Fibroblast of lung (primary cell): ENCODE measurements at regions not wholly inside any gene's neighbourhood (a gene's known extent, or its start where the extent isn't known, plus 50 kb on each side); places are given as distances from the start of the nearest gene placed in this dataset.

Source experiments
- DNase-seq, 2 donors: peaks; one replicate each; pipeline versions ENCODE4 v3.0.0 to v3.0.0-alpha.2; 2010; ENCODE audit warnings: low read depth in 2 of 2
- H2AFZ ChIP-seq: 2 replicates; pipeline ENCODE4 v1.5.1; 2012; ENCODE audit warnings: low read length, control low read depth, inconsistent platforms
- H3K27ac ChIP-seq: 2 replicates; pipeline ENCODE4 v1.5.1; 2011; ENCODE audit warnings: low read length, control low read depth; ENCODE audit not compliant: insufficient read depth
- H3K27me3 ChIP-seq: 2 replicates; pipeline ENCODE4 v1.5.1; 2011; ENCODE audit warnings: mild to moderate bottlenecking, low read length; ENCODE audit not compliant: control insufficient read depth, insufficient read depth
- H3K36me3 ChIP-seq: 2 replicates; pipeline ENCODE4 v1.5.1; 2011; ENCODE audit warnings: low read length; ENCODE audit not compliant: control insufficient read depth, insufficient read depth
- H3K4me1 ChIP-seq: 2 replicates; pipeline ENCODE4 v1.5.1; 2011; ENCODE audit warnings: low read length; ENCODE audit not compliant: control insufficient read depth, insufficient read depth; ENCODE audit errors: extremely low read depth
- H3K4me2 ChIP-seq: 2 replicates; pipeline ENCODE4 v1.5.1; 2011; ENCODE audit warnings: low read length, control low read depth; ENCODE audit not compliant: insufficient read depth; ENCODE audit errors: extremely low read depth
- H3K4me3 ChIP-seq, 4 experiments: fragments of 200-600 bp in 1 of 4; sonication (generic) in 1 of 4; replicated peaks in 1 of 4; 2 replicates each; pipeline ENCODE4 v1.5.1; 2011 to 2016; ENCODE audit warnings: low read length in 4 of 4, low read depth in 3 of 4, mild to moderate bottlenecking in 3 of 4, control low read depth in 2 of 4, inconsistent platforms in 1 of 4, mixed read lengths in 1 of 4; ENCODE audit not compliant: insufficient read depth in 1 of 4; ENCODE audit errors: control extremely low read depth in 1 of 4
- H3K79me2 ChIP-seq: 2 replicates; pipeline ENCODE4 v1.5.1; 2012; ENCODE audit warnings: mild to moderate bottlenecking, low read length, inconsistent platforms; ENCODE audit not compliant: control insufficient read depth, insufficient read depth
- H3K9ac ChIP-seq: 2 replicates; pipeline ENCODE4 v1.5.1; 2011; ENCODE audit warnings: mild to moderate bottlenecking, low read length, control low read depth; ENCODE audit not compliant: insufficient read depth
- H3K9me3 ChIP-seq: 2 replicates; pipeline ENCODE4 v1.5.1; 2012; ENCODE audit warnings: low read depth, low read length; ENCODE audit not compliant: control insufficient read depth, insufficient read depth
- H4K20me1 ChIP-seq: 2 replicates; pipeline ENCODE4 v1.5.1; 2011; ENCODE audit warnings: low read length; ENCODE audit not compliant: control insufficient read depth, insufficient read depth; ENCODE audit errors: extremely low read depth
- EZH2 ChIP-seq: IDR thresholded peaks from 2 replicates; pipeline ENCODE4 v1.5.1; 2012; ENCODE audit warnings: low read length, control low read depth, mild to moderate bottlenecking; ENCODE audit errors: missing control alignments
- TF ChIP-seq, protein P1 (sequence below), 2 donors: IDR thresholded peaks in 1 of 2; conservative IDR thresholded peaks in 1 of 2; 1 replicate in 1 of 2; 2 replicates in 1 of 2; pipeline ENCODE4 v1.5.1; 2011 to 2012; ENCODE audit warnings: low read length in 2 of 2, control low read depth in 1 of 2, inconsistent platforms in 1 of 2, low read depth in 1 of 2, mild to moderate bottlenecking in 1 of 2

DNA sequence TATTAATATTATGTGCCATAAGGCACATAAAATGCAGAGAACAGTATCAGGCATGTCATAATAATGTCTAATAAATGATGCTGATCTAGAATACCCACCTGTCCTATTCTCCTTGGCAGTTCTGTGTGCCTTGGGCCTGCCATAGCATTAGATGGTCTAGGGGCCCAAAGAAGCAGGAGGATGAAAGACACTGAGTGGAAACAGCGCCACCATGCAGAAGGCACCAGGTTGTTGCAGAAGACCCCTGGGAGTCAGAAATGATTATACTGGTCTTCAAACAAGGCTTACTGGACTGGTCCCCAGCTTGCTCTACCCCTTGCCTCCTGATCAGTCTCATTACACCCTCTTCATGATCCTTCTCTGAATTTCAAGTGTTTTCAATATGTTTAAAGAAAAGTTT is 353.3 kb downstream of the GRIN2B start:
- Histone ChIP-seq H4K20me1 (no peaks in the 10 kb centered on the region), H3K9me3 (no peaks in the 10 kb centered on the region), H3K4me3 (no peak overlapping the region), H2AFZ (no peak overlapping the region), H3K27ac (no peak overlapping the region), H3K27me3 (no peaks in the 10 kb centered on the region), H3K9ac (no peak overlapping the region), H3K4me1 (no peaks in the 10 kb centered on the region), H3K79me2 (no peaks in the 10 kb centered on the region), H3K4me2 (no peak overlapping the region), H3K36me3 (no peaks in the 10 kb centered on the region)
- no peak for TF ChIP-seq EZH2
- TF ChIP-seq, protein P1, sequence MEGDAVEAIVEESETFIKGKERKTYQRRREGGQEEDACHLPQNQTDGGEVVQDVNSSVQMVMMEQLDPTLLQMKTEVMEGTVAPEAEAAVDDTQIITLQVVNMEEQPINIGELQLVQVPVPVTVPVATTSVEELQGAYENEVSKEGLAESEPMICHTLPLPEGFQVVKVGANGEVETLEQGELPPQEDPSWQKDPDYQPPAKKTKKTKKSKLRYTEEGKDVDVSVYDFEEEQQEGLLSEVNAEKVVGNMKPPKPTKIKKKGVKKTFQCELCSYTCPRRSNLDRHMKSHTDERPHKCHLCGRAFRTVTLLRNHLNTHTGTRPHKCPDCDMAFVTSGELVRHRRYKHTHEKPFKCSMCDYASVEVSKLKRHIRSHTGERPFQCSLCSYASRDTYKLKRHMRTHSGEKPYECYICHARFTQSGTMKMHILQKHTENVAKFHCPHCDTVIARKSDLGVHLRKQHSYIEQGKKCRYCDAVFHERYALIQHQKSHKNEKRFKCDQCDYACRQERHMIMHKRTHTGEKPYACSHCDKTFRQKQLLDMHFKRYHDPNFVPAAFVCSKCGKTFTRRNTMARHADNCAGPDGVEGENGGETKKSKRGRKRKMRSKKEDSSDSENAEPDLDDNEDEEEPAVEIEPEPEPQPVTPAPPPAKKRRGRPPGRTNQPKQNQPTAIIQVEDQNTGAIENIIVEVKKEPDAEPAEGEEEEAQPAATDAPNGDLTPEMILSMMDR (conservative IDR thresholded peaks at IDR 0.05 in 1 of 2, IDR thresholded peaks at IDR 0.05 in 1 of 2; ENCODE audit: low read depth in 1 of 2, low read length in 2 of 2), result no peak
- no peak for DNase-seq

DNA sequence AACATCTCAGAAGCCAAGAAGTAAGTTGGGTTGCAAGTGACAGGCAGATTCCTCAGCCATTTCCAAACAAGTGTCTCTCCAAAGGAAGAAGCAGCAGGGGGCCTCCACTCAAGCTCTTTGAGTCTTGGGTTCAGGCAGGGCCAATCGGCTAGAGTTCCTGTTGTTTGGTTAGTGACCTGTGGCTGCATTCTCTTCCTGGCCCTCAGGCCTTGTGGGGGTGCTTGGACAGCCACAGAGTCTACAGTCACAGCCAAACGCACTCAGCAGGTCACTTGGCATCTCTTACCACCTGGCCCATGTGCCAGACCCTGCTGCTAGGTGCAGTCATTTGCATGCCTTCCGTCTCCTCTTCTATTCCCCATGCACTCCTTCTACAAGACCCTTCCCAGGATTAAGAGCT is 353.9 kb downstream of the GRIN2B start:
- Histone ChIP-seq H3K4me1 (no peaks in the 10 kb centered on the region), H4K20me1 (no peaks in the 10 kb centered on the region), H3K27ac (no peak overlapping the region), H3K79me2 (no peaks in the 10 kb centered on the region), H3K4me3 (no peak overlapping the region), H3K36me3 (no peaks in the 10 kb centered on the region), H3K4me2 (no peak overlapping the region), H3K9me3 (no peaks in the 10 kb centered on the region), H3K27me3 (no peaks in the 10 kb centered on the region), H3K9ac (no peak overlapping the region), H2AFZ (no peak overlapping the region)
- no peak for DNase-seq
- TF ChIP-seq, protein P1 (conservative IDR thresholded peaks at IDR 0.05 in 1 of 2, IDR thresholded peaks at IDR 0.05 in 1 of 2; ENCODE audit: low read depth in 1 of 2, low read length in 2 of 2), result no peak
- no peak for TF ChIP-seq EZH2

DNA sequence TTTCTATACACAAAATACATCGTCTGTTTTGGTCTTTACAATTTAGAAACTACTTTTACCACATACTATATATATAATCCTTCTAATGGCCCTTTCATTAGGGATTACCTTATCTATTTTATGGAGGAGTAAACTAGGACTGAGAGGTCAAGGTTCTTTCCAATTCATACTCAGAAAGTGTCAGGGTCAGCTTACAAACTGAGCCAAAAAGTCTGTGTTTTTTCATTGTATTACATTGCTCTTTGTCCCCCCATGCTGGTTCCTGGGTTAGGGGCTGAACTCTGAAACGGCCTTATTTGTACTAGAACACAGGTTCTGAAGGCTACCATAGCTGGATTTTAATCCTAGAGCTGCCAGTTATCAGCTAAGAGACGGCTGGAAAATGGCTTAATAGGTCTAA is 368.1 kb downstream of the GRIN2B start:
- Histone ChIP-seq H4K20me1 (no peaks in the 10 kb centered on the region), H3K4me3 (no peak overlapping the region), H3K4me1 (no peaks in the 10 kb centered on the region), H3K27ac (no peak overlapping the region), H2AFZ (no peak overlapping the region), H3K79me2 (no peaks in the 10 kb centered on the region), H3K27me3 (no peaks in the 10 kb centered on the region), H3K36me3 (no peaks in the 10 kb centered on the region), H3K4me2 (no peak overlapping the region), H3K9me3 (no peaks in the 10 kb centered on the region), H3K9ac (no peak overlapping the region)
- DNase-seq, result no peak
- no peak for TF ChIP-seq EZH2
- TF ChIP-seq, protein P1 (conservative IDR thresholded peaks at IDR 0.05 in 1 of 2, IDR thresholded peaks at IDR 0.05 in 1 of 2; ENCODE audit: low read depth in 1 of 2, low read length in 2 of 2), result no peak
